Brain microvascular endothelial cell (primary cell): ENCODE measurements at regions not wholly inside any gene's neighbourhood (a gene's known extent, or its start where the extent isn't known, plus 50 kb on each side); places are given as distances from the start of the nearest gene placed in this dataset.

Source experiments
- DNase-seq: peaks from one replicate; pipeline ENCODE4 v3.0.0-alpha.2; 2020
- H3K27ac ChIP-seq: fragments of 250-450 bp; sonication (Bioruptor Pico); 2 replicates; pipeline ENCODE4 v1.5.1; 2020; ENCODE audit warnings: mild to moderate bottlenecking, moderate library complexity
- H3K27me3 ChIP-seq: fragments of 250-450 bp; sonication (Bioruptor Pico); replicated peaks from 2 replicates; pipeline ENCODE4 v1.5.1; 2020; ENCODE audit warnings: mild to moderate bottlenecking
- H3K36me3 ChIP-seq: fragments of 250-450 bp; sonication (Bioruptor Pico); replicated peaks from 2 replicates; pipeline ENCODE4 v1.5.1; 2020; ENCODE audit warnings: mild to moderate bottlenecking
- H3K4me3 ChIP-seq: 2 replicates; pipeline ENCODE4 v1.5.1; 2011; ENCODE audit warnings: low read depth, mild to moderate bottlenecking, control low read depth, low read length, moderate library complexity
- in situ Hi-C: cut with HindIII; loops from 2 replicates; pipeline ENCODE4 v1.10.0; 2017; ENCODE audit warnings: low sequenced_read_pairs, low pct_ligation_motif_present
- TF ChIP-seq, protein P1 (sequence below): IDR thresholded peaks from 2 replicates; pipeline ENCODE4 v1.5.1; 2011; ENCODE audit warnings: low read depth, mild to moderate bottlenecking, moderate library complexity, low read length, control low read depth, inconsistent platforms; ENCODE audit errors: missing control alignments

DNA sequence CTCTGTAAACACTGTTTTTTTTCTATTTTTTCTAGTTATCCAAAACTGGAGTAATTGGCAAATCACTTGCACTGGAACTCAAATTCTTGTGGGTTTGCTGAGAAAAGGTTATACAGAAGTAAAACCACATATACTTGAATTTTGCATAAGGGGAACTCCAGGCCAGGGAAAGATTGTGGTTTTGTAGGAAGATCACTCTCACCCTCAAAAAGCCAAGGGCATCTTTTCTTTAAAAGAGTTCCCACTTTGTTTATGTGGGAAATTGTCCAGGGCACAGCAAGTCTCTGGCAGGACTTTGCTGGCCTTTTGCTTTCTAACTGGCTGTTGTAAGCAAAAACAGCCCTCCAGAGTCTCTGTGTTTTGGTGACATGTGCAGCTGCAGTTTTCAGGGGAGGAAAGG is 340.3 kb upstream of the RBMS3 start:
- no peaks in the 10 kb centered on the region for H3K27me3 ChIP-seq

DNA sequence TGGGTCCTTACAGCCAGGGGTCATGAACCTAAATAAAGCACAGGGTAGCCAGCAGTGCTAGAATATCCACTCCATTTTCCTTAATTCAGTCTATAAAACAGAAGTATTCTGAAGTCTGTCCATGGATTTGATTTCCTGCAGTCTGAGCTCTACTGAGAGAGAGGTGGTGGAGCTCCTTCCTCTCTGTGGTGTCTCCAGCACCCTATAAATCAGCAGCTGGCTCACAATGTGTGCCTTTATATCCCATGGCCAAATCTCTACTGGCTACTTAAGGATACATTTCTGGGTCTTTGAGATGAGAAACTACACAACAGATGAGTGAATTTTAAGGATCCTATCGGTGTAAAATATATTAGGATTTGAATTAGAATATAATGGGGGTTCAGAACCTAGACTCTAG is 339.9 kb upstream of the RBMS3 start:
- no peak for DNase-seq
- Histone ChIP-seq H3K36me3 (no peaks in the 10 kb centered on the region), H3K4me3 (no peak overlapping the region), H3K27me3 (no peaks in the 10 kb centered on the region), H3K27ac (peak overlapping the region; percentile 33)
- TF ChIP-seq, protein P1, sequence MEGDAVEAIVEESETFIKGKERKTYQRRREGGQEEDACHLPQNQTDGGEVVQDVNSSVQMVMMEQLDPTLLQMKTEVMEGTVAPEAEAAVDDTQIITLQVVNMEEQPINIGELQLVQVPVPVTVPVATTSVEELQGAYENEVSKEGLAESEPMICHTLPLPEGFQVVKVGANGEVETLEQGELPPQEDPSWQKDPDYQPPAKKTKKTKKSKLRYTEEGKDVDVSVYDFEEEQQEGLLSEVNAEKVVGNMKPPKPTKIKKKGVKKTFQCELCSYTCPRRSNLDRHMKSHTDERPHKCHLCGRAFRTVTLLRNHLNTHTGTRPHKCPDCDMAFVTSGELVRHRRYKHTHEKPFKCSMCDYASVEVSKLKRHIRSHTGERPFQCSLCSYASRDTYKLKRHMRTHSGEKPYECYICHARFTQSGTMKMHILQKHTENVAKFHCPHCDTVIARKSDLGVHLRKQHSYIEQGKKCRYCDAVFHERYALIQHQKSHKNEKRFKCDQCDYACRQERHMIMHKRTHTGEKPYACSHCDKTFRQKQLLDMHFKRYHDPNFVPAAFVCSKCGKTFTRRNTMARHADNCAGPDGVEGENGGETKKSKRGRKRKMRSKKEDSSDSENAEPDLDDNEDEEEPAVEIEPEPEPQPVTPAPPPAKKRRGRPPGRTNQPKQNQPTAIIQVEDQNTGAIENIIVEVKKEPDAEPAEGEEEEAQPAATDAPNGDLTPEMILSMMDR: no peak
- in situ Hi-C loops: no loop called here

More for the DNA sequence above, 340.3 kb upstream of the RBMS3 start:
- in situ Hi-C loops: no loop called here
- Histone ChIP-seq H3K27ac (peak overlapping the region; percentile 33), H3K36me3 (no peaks in the 10 kb centered on the region), H3K4me3 (no peak overlapping the region)
- DNase-seq: peak; percentile 80
- TF ChIP-seq, protein P1: no peak

DNA sequence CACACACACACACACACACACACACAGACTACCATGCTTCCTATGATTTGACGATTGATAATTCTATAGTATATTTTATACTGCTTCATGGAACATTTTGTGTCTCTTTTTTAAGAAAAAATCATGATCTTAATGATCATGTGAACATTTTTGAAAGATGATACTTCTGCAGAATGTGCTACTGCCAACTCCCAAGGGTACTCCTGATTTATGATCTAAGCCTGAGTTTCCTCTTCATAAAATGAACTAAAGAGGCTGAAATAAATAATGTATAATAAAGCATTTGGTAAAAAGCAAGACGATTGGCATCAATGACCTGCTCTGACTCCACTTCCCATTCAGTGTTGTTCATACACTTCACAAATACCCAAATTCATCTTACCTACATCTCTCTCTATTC is 333.8 kb upstream of the RBMS3 start:
- in situ Hi-C loops: no loop called here
- H3K4me3 ChIP-seq: no peak overlapping the region
- H3K27ac ChIP-seq: no peak overlapping the region
- no peak for DNase-seq
- no peaks in the 10 kb centered on the region for H3K36me3 ChIP-seq
- H3K27me3 ChIP-seq: no peaks in the 10 kb centered on the region
- TF ChIP-seq, protein P1: no peak

DNA sequence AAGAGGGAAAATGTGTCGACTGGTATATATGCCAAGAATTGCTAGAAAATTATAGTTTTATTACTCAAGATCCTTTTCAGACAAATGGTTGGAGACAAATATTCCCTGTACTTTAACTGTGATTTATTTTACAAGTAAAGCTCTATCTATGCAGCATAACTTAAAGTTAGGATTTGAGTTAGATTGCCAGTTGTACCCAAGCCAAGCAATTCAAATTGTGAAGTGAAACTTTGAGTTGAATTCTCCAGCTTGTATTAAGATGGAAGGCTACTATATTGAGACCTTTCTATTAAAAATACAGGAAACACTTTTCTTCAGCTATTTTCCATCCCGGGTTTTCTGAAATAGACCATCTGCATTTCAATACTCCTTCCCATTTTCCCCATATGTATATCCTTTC is 333.1 kb upstream of the RBMS3 start:
- no peak overlapping the region for H3K27ac ChIP-seq
- TF ChIP-seq, protein P1: no peak
- in situ Hi-C loops: no loop called here
- no peak for DNase-seq
- no peaks in the 10 kb centered on the region for H3K36me3 ChIP-seq
- H3K4me3 ChIP-seq: no peak overlapping the region
- no peaks in the 10 kb centered on the region for H3K27me3 ChIP-seq

DNA sequence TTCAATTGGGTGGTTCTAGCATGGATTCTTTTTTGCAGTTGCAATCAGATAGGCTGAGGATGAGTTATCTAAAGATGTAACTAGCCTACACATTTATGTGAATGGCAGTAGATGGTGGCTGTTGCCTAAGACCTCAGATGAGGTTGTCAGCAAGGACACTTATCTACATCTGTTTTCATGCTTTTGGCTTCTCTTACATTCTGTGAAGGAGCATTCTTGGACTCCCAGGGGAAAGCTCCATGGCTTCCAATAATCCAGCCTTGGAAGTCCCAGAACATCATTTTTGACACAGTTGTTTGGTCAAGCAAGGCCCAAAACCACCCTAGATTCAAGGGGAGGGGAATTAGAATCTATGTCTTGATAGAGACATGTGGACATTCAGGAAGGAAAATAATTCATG is 332.2 kb upstream of the RBMS3 start:
- Histone ChIP-seq H3K4me3 (no peak overlapping the region), H3K36me3 (no peaks in the 10 kb centered on the region), H3K27ac (no peak overlapping the region), H3K27me3 (no peaks in the 10 kb centered on the region)
- no peak for DNase-seq
- TF ChIP-seq, protein P1: no peak
- in situ Hi-C loops: no loop called here

DNA sequence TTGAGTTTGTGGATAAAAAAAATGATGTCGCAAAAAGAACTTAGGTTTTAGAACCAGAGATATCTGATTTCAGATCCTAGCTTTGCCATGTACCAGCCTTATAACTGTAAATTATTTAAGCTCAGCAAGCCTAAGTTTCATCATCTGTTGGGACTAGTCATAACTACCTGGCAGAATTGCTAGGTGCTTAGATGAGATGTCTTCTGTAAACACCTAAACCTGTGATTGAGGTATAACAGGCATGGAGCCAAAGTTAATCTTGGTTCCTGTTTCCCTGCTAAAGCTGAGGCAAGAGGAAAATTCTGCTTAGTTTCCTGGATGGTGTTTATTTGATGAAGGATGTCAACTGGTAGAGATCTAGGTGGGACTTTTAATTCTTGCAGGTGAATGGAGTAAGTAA is 331.3 kb upstream of the RBMS3 start:
- in situ Hi-C loops: no loop called here
- Histone ChIP-seq H3K27me3 (no peaks in the 10 kb centered on the region), H3K27ac (no peak overlapping the region), H3K36me3 (no peaks in the 10 kb centered on the region), H3K4me3 (no peak overlapping the region)
- TF ChIP-seq, protein P1: no peak
- DNase-seq: no peak
